ENCODE measurements at regions not wholly inside any gene's neighbourhood (a gene's known extent, or its start where the extent isn't known, plus 50 kb on each side); places are given as distances from the start of the nearest gene placed in this dataset.

- Histone ChIP-seq H3K27me3 (no peaks in the 10 kb centered on the region), H3K9me3 (peaks cover 0 to under 1% (median 0%) of the 10 kb centered on the region in 4 donors), H3K27ac (no peak overlapping the region), H3K36me3 (no peaks in the 10 kb centered on the region), H3K4me1 (no peaks in the 10 kb centered on the region), H3K4me3 (no peak overlapping the region)
- no peak for DNase-seq
- TF ChIP-seq POLR2AphosphoS5 (IDR thresholded peaks at IDR 0.05) (no peak), POLR2A (IDR thresholded peaks at IDR 0.05) (no peak), CTCF (IDR thresholded peaks at IDR 0.05) (no peak), EP300 (IDR thresholded peaks at IDR 0.05) (no peak)
- intact Hi-C loops (cut with DNase I; ENCODE audit: low total_unique reads): no loop called here
- WGBS, 5 donors: 54 to 69% (median 59%) methylated on average over 5 of the region's 5 CpGs
These were observed 171.4 kb upstream of the CDH10 start for GRCh38 chr5:24816206-24816605.

- H3K36me3 ChIP-seq: no peaks in the 10 kb centered on the region
- TF ChIP-seq POLR2A (IDR thresholded peaks at IDR 0.05) (no peak), CTCF (IDR thresholded peaks at IDR 0.05) (no peak), POLR2AphosphoS5 (IDR thresholded peaks at IDR 0.05) (no peak)
- H3K9me3 ChIP-seq: peaks cover 0 to 16% (median 0%) of the 10 kb centered on the region in 4 donors
- H3K4me3 ChIP-seq: no peak overlapping the region
- intact Hi-C loops (cut with DNase I; ENCODE audit: low total_unique reads): no loop called here
- H3K4me1 ChIP-seq: no peaks in the 10 kb centered on the region
- no peak for DNase-seq
- H3K27ac ChIP-seq: no peak overlapping the region
- no peaks in the 10 kb centered on the region for H3K27me3 ChIP-seq
These were observed 160.5 kb upstream of the CDH10 start for GRCh38 chr5:24805230-24805629.

GRCh38 chr5:24804221-24804681, 159.5 kb upstream of the CDH10 start:
- no peaks in the 10 kb centered on the region for H3K4me1 ChIP-seq
- H3K27me3 ChIP-seq: no peaks in the 10 kb centered on the region
- H3K4me3 ChIP-seq: no peak overlapping the region
- no peak for TF ChIP-seq POLR2AphosphoS5 (IDR thresholded peaks at IDR 0.05)
- TF ChIP-seq EP300 (IDR thresholded peaks at IDR 0.05): no peak
- no peak for TF ChIP-seq POLR2A (IDR thresholded peaks at IDR 0.05)
- no peak for TF ChIP-seq CTCF (IDR thresholded peaks at IDR 0.05)
- H3K9me3 ChIP-seq: peaks cover 0 to 16% (median 0%) of the 10 kb centered on the region in 4 donors
- WGBS, 5 donors: 83 to 93% (median 91%) methylated on average over 3 of the region's 3 CpGs
- H3K27ac ChIP-seq: no peak overlapping the region
- intact Hi-C loops (cut with DNase I; ENCODE audit: low total_unique reads): no loop called here
- no peak for DNase-seq
- H3K36me3 ChIP-seq: no peaks in the 10 kb centered on the region

GRCh38 chr5:24791326-24791725, 146.5 kb upstream of the CDH10 start:
- no peaks in the 10 kb centered on the region for H3K36me3 ChIP-seq
- H3K4me1 ChIP-seq: no peaks in the 10 kb centered on the region
- H3K27ac ChIP-seq: no peak overlapping the region
- intact Hi-C loops (cut with DNase I; ENCODE audit: low total_unique reads): no loop called here
- no peak for DNase-seq
- no peaks in the 10 kb centered on the region for H3K27me3 ChIP-seq
- TF ChIP-seq CTCF (IDR thresholded peaks at IDR 0.05) (no peak), POLR2A (IDR thresholded peaks at IDR 0.05) (no peak), POLR2AphosphoS5 (IDR thresholded peaks at IDR 0.05) (no peak), EP300 (IDR thresholded peaks at IDR 0.05) (no peak)
- WGBS, 5 donors: 68 to 76% (median 72%) methylated on average over 3 to 4 of the region's 4 CpGs
- H3K9me3 ChIP-seq: no peaks in the 10 kb centered on the region
- no peak overlapping the region for H3K4me3 ChIP-seq
